Dermis microvascular lymphatic vessel endothelial cell (primary cell): ENCODE measurements at regions not wholly inside any gene's neighbourhood (a gene's known extent, or its start where the extent isn't known, plus 50 kb on each side); places are given as distances from the start of the nearest gene placed in this dataset.

ENCODE experiments used
- DNase-seq, 2 donors: peaks; one replicate each; pipeline versions ENCODE4 v3.0.0 to v3.0.0-alpha.2; 2010; ENCODE audit warnings: low read depth in 2 of 2

- DNase-seq, result no peak
Observed at GRCh38 chr1:38547321-38547720, 312.3 kb downstream of the RRAGC start.

GRCh38 chr1:38546636-38547035 lies 312.9 kb downstream of the RRAGC start:
- no peak for DNase-seq

DNA sequence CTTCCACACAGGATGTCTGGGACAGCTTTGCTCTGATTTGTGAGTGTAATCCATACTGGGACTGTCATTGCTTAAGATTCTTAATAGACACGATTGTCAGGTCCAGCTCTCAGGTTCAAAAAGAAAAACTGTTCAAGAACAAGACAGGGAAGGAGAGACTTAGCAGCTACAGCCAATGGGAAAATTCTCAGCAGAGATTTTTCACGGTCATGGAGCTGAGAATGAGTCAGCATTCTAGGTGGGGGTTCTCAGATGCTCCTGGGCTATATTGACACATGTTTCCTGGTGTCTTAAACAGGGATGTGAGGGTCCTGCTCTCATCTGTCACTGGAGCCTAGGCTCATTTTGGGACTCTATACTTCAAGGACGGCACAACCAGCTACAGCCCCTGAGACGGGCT lies 318.3 kb downstream of the RRAGC start:
- no peak for DNase-seq

DNA sequence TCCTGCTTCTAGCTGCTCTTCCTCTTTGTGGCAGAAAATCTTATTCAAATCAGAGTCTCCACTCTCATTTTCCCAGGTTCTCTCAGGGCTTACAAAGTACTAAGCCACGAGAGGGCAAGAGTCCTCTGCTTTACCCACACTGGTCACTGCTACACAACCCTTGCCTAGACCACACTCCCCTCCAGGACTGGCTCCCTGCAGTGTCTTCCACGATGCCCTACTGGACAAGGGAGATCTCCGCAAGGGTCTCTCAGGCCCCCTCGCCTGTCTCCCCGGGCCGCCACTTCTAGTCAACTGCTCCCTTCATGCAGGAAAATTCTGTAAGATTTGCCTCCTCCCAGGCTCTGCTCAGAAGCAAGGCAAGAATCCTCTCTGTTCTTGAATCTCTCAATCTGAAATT lies 319.6 kb downstream of the RRAGC start:
- no peak for DNase-seq

DNA sequence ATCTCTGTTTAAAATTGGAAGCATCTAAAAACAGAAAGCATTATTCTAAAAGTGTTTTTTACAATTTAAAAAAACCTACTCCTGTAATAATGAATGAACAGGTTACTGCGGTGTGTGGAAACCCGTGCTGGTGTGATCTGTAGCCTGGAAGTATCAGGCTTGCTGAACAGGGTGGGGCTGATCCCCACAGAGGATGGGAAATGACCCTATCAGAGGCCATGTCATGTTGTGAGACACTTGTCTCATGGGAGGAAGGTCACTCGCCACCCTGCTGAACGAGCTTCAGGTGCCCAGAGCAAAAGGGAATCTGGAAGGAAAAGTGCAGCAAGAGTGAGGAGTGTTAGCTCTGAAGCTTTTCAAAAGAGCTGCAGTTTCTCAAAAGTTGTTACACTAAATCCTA lies 320.7 kb downstream of the RRAGC start:
- DNase-seq, result no peak

DNA sequence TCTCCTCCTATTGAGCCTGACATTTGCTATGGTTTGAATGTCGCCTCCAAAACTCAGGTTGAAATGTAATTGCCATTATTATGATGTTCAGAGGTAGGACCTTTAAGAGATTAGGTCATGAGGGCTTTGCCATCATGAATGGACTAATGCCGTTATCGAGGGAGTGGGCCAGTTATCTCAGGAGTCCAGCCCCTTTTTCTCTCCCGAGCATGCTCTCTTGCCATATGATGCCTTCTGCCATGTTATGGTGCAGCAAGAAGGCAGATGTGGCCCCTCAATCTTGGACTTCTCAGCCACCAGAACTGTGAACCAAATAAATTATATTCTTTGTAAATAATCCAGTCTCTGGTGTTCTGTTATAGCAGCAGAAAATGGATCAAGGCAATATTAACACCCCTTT lies 323.5 kb downstream of the RRAGC start:
- DNase-seq, result no peak

DNA sequence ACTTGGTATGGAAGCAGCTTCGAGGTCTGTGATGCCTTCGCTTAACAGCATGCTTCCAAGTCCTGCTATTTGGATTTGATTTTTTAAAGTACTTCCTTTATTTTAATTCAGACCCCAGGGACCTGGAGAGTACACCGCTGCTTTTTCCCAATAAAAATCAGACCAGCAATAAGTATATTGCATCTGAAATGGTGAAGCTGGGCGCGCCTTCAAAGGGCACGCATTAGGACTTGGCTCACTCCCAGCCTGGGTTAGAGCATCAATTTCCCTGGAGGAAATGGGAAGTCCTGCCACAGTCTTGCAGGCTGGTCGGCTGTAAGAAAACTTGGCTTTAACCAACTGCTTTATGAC lies 325.1 kb downstream of the RRAGC start:
- no peak for DNase-seq

GRCh38 chr1:38533772-38534472 lies 325.6 kb downstream of the RRAGC start:
- no peak for DNase-seq

DNA sequence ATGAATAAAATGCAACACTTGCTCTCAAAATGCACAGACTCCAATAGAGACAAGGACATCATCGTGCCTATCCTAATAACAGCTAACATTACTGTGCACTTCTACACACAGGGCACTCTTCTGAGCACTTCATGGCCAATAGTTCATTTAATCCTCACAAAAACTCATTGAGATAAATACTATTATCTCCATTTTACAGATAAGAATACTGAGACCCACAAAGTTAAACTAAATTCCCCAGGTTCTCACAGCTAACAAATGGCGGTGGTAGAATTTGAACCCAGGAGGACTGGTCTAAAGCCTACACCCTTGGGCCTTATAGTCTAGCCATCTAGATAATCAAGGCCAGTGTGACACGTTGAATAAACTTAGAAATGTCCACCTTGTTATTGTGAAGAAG lies 328.6 kb downstream of the RRAGC start:
- DNase-seq, result no peak

DNA sequence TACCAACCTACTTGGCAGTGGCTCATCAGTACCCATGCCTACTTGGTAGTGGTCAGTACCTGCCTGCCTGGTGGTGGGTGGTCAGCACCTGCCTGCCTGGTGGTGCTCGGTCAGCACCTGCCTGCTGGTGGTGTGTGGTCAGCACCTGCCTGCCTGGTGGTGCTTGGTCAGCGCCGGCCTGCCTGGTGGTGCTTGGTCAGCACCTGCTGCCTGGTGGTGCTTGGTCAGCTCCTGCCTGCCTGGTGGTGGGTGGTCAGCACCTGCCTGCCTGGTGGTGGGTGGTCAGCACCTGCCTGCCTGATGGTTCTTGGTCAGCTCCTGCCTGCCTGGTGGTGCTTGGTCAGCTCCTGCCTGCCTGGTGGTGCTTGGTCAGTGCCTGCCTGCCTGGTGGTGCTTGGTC lies 329.6 kb downstream of the RRAGC start:
- no peak for DNase-seq

- no peak for DNase-seq
Observed at GRCh38 chr1:38529391-38529790, 330.2 kb downstream of the RRAGC start.

DNA sequence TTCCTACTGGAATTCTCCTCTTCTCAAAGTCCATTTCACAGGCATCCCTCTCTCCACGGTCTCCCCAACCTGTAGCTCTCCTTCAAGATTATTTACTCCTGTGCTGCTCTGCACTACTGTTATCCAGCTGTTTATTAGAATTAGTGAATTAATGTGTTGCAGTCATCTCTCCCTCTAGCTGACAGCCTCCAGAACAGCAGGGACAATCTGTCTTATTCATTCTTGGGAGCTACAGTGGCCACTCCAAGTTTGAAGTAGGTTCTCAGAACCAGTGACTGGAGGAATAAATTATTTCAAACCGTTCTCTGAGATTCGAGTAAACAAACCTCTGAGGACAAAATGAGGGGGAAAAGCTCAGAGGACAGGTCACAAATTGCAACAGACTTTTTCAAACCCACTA lies 330.9 kb downstream of the RRAGC start:
- no peak for DNase-seq

DNA sequence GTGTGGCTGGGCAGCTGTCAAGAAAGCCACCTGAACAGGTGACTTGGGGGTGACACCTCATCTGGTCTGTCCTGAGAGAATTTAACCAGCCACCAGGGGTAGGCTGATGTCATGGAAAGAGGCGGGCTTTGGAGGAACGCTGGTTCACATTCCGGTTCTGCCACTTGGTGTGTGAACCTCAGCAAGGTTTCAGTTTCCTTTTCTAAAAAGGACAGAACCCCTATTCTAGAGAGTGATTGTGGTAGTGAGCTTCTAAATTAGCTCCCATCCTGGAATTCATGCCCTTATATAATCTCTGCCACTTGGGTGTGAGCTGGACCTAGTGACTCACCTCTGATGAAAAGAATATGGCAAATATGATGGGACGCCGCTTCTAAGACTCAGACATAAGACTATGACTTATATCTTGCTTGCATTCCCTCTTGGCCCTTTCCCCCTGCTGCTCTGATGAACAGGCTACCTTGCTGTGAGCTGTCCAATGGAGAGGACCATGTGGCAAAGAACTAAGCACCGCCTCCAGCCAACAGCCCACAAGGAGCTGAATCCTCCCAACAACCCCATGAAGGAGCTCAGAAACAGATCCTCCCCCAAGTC lies 332.1 kb downstream of the RRAGC start:
- no peak for DNase-seq

- DNase-seq, result no peak
Observed at GRCh38 chr1:38526046-38526445, 333.5 kb downstream of the RRAGC start.

GRCh38 chr1:38525343-38526043 lies 334.1 kb downstream of the RRAGC start:
- DNase-seq, result no peak

DNA sequence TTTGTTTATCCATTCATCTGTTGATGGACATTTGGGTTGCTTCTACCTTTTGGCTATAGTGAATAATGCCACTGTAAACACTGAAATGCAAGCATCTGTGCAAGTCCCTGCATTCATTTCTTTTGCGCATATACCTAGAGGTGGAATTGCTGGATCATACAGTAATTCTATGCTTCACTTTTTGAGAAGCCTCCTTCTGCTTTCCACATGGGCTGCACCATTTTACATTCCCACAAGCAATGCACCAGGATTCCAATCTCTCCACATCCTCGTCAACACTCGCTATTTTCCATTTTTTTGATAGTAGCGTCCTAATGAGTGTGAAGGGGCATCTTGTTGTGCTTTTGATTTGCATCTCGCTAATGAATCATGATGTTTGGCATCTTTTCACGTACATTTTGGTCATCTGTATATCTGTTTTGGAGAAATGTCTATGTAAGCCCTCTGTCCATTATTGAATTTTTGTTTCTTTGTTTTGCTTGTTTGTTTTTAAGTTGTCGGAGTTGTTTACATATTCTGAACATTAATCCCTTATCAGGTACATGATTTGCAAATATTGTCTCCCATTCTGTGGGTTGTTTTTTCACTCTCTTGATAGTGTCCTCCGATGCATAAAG lies 335.4 kb downstream of the RRAGC start:
- no peak for DNase-seq

DNA sequence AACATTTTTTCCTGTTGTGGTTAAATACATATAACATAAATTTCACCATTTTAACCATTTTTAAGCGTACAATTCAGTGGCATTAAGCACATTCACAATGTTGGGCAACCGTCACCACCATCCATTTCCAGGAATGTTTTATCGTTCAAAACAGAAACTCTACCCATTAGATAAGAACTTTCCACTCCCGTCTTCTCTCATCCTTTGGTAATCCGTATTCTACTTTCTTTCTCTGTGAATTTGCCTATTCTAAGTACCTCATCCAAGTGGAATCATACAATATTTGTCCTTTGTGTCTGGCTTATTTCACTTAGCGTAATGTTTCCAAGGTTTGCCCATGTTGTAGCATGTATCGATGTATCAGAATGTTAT lies 336.0 kb downstream of the RRAGC start:
- DNase-seq, result no peak

DNA sequence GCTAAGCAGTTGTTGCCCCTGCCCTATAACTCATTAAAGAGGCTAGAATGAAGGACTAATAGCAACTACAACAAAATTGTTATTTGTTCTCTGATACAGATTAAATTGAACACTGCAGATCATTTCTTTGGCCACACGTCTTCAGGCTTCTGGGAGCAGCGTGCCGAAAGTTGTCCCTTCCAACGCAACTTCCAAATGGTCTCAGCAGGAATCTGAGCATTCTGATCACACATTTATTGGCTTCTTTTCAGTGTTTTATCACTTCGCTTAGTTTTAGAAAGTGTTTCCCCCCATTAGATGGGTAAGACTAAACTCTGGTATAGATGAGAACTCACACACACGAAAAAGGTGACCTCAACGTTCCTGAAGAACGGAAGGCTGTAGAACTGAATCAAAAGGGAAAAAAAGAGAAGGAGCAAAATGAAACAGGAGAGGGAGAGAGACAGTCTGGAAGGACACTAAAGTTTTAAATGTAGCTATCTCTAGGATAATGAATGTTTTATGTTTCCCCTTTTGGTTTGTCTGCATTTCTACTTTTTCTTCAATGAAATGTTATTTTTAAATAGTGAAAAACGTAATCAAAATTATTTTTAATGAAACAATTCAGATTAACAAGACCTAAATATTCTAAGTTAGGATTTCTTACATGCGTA lies 336.5 kb downstream of the RRAGC start:
- DNase-seq, result no peak

DNA sequence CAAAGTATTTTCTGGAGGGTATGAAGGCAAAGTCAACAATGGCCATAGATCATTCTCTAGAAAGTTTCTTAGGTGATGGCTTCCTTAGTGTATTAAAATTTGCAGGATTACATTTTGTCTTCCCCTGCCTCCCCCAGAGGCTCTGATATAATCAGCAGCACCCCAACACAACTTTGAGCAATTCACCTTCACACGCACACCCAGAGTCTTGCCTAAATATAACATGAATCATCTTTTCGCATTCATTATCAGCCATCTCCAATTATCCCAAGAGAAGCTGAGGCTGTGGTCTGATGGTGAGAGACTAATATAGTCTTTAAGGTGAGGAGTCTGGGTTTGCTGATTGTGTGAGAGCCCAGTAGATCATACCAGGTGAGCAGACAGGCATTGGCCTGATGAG lies 343.0 kb downstream of the RRAGC start:
- DNase-seq, result no peak

DNA sequence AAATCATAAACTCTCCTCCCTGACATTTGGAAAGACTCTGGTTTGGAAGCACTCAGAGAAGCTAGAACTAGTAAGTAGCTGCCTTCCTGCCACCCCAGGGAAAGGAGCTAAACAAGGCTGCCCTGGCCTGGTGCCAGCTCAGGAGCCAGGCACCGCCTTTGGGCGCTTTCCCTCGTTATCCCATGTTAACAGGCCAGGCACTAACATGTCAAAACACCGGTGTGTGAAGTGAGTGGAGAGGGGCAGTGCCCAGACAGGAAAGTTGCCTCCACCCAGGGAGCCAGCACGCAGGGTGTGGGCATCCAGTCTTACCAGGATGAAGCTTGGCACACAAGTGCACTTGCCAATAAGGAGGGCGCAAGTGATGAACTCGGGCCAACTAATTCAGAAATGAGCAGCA lies 346.8 kb downstream of the RRAGC start:
- no peak for DNase-seq

- no peak for DNase-seq
Observed at GRCh38 chr1:38512024-38512767, 347.4 kb downstream of the RRAGC start.

GRCh38 chr1:38508232-38508631 lies 351.3 kb downstream of the RRAGC start:
- no peak for DNase-seq
